CD4-positive, alpha-beta T cell treated with Interleukin-6 for 4 hours (primary cell): ENCODE measurements at regions not wholly inside any gene's neighbourhood (a gene's known extent, or its start where the extent isn't known, plus 50 kb on each side); places are given as distances from the start of the nearest gene placed in this dataset.
"Not testable (repeated sequence)": the region's sequence is repeated elsewhere in the genome, so short reads cannot be mapped to it uniquely, and the experiment has no call there.

ENCODE experiments used
- DNase-seq: peaks from one replicate; pipeline ENCODE4 v3.0.0-alpha.2; 2020; ENCODE audit warnings: mixed read lengths

DNA sequence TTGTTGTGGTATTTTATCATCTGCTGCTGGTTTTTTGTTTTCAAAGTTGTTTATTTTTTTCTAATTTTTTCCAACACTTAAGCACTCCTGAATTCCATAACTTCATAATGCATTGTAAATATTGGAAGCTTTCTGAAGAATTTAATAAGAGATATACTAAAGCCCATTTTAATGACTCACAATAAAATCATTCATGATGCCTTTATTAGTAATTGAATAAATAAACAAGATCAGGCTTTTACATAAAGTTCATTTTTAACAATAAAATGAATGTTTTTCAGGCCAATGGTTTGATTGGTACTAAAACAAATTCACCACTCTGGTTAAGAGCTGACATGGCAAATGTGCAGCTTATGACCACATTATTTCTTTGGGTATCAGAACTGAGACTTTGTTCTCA lies 408.2 kb upstream of the SMIM31 start:
- no peak for DNase-seq

DNA sequence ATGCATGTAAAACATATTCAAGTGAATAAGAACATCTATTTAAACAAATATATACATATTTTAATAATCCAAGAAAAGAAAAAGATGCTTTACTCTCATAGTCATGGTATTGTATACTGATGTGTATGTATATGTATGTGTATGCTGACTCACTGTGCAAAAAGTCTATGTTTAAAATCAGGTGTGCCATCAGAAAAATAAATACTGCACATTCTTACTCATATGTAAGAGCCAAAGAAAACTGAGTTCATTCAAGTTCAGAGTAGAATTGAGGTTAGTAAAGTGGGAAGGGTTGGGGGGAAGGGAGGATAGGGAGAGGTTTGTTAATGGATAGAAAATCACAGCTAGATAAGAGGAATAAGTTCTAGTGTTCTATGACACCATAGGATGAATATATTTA lies 403.9 kb upstream of the SMIM31 start:
- DNase-seq: no peak

DNA sequence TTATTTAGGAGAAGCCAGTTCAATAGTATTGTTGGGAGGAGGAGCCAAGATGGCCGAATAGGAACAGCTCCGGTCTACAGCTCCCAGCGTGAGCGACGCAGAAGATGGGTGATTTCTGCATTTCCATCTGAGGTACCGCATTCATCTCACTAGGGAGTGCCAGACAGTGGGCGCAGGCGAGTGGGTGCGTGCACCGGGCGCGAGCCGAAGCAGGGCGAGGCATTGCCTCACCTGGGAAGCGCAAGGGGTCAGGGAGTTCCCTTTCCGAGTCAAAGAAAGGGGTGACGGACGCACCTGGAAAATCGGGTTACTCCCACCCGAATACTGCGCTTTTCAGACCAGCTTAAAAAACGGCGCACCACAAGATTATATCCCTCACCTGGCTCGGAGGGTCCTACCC lies 403.2 kb upstream of the SMIM31 start:
- not testable (repeated sequence) for DNase-seq

DNA sequence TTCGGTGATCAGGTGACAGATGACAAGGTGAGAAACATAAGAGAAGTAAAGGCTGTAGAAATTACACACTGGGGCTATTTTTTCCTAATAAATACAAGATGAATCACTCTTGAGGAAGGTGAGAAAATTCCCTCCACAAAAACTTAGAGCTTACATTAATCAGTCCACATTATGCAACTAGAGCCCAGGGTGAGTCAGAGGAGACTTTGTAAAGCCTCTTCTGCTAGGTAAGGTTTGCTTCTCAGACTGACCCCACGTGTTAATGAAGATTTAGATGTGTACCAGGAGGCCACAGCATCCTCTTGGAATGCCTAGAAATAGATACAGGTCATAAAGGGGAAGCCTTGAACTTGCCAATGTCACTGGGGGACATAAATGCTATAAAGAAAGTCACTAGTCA lies 396.0 kb upstream of the SMIM31 start:
- no peak for DNase-seq

DNA sequence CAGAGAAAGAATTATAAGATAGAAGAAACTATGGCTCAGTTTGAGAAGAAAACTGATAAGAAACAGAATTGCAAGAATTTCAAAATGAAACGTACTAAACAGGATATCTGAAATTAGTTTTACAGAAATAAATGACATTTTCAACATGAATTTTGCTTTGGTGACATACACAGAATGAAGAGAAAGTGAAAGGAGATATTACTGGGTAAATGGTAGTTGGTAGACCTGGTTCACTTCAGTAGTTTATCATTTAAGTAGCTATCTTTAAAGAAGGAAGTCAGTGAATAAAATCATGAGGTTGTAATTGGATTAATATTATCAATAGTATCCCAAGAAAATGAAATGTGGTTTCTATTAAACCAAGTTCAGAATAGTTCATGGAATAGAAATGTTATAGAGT lies 395.5 kb upstream of the SMIM31 start:
- DNase-seq: no peak

DNA sequence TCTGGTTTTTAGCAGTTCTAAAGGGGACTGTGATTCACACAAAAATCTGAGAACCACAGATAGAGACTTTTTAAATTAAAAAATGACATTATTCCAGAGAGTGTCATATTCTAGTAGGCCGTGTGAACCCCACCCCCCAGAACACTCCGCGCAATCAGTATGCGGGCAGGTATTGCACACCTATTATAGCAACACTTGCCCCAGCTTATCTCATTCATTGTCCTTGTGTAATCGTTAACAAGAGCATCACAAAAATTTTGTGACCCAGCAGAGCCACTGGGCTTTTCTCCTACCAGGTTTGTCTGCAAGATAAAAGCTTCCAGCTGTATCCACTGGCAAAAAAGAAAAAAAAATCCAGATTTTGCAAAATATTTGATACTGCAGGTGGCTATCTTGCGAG lies 394.1 kb upstream of the SMIM31 start:
- DNase-seq: no peak

DNA sequence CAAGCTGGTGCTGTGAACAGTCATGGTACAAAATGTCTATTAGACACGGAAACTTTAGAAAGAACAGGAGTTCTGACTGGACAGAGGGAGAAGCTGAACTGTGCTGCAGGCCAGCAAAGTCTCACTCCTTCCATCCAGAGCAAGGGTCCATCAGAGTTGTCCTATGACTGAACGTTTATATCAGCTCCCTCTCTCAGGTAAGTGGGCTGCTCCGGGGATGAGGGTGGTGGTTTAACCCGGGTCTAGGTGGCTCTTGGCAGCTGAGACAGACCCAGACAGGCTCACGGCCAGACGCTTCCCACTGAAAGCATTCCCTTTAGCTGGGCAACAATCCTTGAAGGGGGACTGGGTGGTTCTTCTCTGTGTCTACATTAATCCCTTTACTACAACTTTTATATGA lies 385.0 kb upstream of the SMIM31 start:
- DNase-seq: no peak

DNA sequence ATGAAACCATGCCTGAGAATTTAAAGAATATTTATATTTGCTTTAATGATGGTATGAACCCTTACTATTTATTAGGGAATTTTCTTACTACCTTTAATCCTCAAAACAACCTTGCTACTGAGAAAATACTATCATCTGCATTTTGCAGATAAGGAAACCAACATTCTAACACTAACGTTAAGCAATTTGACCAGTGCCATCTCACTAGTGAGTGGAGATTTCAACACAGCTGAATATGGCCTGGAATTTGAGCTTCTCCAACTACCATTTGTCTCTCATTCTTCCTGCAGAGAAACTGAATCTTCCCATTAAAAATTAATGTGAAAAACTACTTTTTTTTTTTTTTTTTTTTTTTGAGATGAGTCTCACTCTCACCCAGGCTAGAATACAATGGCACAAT lies 380.9 kb upstream of the SMIM31 start:
- DNase-seq: no peak

DNA sequence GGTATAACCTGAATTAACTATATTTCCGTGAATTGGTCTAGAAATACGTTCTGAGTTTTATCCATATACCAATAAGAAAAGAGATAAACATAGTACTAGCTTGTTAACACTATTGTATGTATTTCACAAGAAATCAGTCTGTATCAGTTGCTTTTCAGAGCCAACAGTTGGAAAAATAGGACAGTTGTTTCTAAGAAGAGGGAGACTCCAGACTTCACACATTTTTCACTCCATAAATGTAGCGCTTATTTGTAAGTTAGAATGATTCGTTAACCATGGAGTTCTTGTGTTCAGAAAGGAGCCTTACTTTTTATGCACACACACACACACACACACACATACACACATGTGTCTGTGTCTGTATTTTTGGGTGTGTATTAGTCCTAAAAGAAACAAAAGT lies 376.7 kb upstream of the SMIM31 start:
- no peak for DNase-seq

DNA sequence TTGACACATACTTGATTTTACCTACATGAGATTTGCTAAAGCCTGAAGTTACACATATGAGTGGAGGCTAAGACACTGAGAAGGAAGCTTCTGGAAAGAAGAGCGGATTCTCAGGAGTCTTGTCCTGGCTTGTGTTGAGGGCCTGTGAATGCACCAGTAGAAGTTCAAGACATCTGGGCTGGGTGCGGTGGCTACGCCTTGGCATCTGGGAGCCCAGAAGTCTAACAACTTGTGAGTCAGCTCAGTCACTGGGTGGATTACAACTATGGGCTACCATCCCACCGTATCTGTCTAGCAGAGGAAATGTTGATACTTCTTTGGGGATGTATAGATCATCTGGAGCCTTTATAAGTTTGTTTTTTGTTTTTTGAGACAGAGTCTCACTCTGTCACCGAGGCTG lies 375.6 kb upstream of the SMIM31 start:
- DNase-seq: no peak

DNA sequence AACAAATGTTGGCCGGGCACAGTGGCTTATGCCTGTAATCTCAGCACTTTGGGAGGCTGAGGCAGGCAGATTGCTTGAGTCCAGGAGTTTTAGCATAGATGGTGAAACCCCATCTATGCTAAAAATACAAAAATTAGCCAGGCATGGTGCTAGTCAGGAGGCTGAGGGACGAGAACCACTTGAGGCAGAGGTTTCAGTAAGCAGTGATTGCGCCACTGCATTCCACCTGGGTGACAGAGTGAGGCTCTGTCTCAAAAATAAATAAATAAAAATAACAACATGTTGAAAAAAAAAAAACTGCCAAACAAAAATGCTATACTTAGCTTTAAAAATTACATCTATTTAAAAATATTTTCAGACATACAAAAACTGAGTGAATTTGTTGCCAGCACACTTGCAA lies 374.2 kb upstream of the SMIM31 start:
- no peak for DNase-seq

GRCh38 chr4:164381859-164382258 lies 372.1 kb upstream of the SMIM31 start:
- no peak for DNase-seq

DNA sequence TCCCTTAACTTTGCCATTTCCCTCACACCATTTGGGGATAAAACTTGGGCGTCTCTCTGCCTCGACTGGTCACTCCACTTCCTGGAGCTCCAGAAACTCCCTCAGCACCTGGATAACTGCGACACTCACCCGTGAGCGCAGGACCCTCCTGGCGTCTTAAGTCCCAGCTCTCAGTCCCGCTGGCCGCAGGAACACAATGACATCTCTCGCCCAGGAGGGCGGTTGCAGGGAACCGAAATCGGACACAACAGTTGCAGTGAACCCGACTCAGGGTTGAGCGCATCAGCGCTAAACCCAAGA lies 370.9 kb upstream of the SMIM31 start:
- no peak for DNase-seq

GRCh38 chr4:164383358-164384220 lies 370.3 kb upstream of the SMIM31 start:
- DNase-seq: no peak

- no peak for DNase-seq
Observed at GRCh38 chr4:164384416-164384815, 369.5 kb upstream of the SMIM31 start.

DNA sequence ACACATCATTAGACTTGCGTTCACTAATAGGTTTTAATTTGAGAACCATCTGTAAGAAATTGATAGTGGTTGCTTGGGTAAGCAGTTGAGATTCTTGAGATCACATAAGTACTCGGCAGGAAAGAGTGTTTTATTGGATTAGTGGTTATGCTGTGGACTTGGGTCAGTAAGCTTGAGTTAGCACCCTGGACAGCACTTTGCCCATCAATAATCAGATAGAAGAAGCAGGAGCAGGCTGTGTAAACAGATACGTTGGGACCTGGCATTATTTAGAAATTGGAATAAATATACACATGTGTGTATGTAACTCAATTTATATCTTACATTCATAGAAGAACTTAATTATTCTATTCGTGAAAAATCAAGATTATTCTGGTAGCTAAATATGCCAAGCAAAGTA lies 357.5 kb upstream of the SMIM31 start:
- DNase-seq: no peak

GRCh38 chr4:164402554-164402953 lies 351.4 kb upstream of the SMIM31 start:
- no peak for DNase-seq

- no peak for DNase-seq
Observed at GRCh38 chr4:164405774-164406173, 348.2 kb upstream of the SMIM31 start.

DNA sequence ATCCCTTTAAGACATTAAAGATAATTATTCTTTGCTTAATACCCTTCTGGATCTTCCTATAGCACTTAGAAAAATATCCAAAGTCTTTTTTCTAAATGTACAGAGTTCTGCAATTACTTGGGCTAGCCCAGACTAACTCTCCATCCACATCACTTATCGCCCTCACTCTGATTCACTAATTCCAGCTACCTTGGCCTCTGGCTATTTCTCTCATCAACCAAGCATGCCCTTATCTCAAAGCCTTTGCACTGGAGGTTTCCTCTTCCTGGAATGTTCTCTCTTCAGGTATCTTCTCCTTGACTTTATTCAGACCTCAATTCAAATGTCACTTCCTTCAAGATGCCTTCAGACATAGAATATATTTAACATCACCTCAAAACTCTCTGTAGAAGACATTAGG lies 345.1 kb upstream of the SMIM31 start:
- DNase-seq: no peak

DNA sequence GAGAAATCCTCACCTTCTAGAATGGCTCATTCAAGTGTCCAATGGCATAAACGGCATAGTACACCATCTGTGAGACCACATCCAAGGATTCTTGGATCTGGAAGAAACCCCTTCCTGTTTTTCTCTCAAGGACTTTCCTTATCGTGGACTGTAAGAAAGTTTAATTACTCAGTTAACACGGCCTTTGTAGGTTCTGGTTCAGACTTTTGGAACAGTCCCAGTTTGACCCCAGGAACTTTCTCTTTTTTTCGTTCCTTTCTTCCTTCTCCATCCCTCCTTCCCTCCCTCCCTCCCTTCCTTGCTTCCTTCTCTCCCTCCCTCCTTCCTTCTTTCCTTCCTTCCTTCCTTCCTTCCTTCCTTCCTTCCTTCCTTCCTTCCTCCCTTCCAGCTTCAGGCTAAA lies 343.5 kb upstream of the SMIM31 start:
- DNase-seq: no peak

GRCh38 chr4:164412246-164412645 lies 341.7 kb upstream of the SMIM31 start:
- no peak for DNase-seq

DNA sequence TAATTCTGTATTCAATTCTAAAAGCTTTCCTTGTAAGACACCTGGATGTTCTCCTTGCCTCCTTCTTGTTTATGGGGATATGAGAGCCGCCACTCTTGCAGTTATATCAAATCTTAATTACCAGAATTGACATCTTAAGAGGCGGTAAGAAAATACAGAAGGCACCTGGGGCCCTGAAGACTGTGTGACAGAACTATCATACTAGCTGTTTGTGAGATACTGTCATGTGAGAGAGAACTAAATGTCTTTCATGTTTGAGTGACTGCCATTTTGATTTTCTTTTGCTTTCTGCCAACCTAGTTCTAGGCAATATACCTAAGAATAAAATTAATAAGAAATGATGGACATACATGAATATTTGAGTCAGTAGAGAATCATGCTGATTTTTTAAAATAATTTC lies 340.2 kb upstream of the SMIM31 start:
- no peak for DNase-seq

- DNase-seq: no peak
Observed at GRCh38 chr4:164423819-164424218, 330.1 kb upstream of the SMIM31 start.

DNA sequence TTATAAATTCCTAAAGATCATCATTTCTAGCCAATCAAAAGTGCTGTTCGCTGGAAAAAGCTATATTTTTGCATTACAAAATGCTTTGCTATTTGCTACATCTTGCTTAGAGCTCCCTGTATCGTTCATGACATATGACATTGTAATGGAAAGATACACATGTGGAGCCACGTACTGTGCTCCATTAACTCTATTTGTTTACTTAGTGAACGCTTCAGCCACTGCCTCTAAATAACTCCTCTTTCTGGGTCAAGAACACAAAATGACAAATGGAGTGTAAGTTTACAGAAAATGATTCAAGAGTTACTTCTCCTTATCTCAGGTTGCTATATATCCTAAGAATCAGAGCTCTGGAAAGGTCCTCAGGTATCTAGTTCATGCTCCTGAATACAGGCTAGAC lies 329.1 kb upstream of the SMIM31 start:
- no peak for DNase-seq

GRCh38 chr4:164428561-164428960 lies 325.4 kb upstream of the SMIM31 start:
- DNase-seq: no peak

- DNase-seq: no peak
Observed at GRCh38 chr4:164438321-164438720, 315.6 kb upstream of the SMIM31 start.
